ENCODE measurements at regions not wholly inside any gene's neighbourhood (a gene's known extent, or its start where the extent isn't known, plus 50 kb on each side); places are given as distances from the start of the nearest gene placed in this dataset.
"Not testable (repeated sequence)": the region's sequence is repeated elsewhere in the genome, so short reads cannot be mapped to it uniquely, and the experiment has no call there.

DNA sequence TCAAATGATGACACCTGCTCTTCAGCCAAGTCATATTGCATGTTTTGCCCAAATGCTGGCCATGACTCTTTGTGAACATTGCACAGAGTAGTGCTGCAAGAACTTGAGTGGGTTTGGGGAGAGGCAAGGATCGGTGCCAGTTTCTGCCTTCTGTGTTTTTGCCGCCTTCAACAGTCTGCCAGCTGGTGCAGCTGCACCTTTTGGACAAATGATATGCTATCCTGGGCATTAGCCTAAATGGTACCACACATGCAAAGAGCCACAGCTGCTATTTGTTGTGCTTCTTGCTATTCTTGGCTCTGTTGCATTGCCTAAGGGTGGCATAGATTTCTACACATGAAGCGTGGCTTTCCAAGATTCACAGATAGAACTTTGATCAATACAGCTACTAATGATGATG, 189.0 kb upstream of the CCN2 start:
- no peak for DNase-seq

DNA sequence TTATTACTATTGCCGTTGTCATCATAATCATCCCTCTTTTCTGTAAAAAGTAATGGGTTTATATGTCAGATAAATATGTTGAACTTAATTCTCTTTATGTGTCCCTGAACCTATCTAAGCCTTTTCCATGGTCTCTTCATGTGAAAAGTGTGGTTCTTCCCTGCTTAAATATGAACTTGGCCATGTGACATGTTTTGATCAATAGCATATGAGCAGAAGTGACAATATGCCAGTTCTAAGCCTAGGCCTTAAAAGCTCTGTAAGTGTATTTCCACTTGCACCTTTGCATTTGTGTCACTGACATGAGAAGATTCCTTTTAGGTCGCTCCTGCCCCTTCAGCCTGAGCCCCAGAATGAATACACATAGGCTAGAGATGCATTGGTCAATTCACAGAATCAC, 188.4 kb upstream of the CCN2 start:
- DNase-seq: no peak

DNA sequence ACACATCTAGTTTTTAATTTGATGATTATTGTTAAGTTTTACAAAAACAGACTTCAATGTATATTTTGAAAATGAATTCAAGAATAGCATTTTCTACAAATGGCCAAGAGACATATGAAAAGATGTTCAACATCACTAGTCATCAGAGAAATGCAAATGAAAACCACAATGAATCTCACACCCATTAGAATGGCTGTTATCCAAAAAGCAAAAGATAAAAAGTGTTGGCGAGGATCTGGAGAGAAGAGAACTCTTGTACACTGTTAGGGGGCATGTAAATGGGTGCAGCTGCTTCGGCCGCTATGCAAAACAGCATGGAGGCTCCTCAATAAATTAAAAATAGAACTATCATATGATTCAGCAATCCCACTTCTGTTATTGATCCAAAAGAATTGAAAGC, 185.8 kb upstream of the CCN2 start:
- peak; percentile 64 for DNase-seq

DNA sequence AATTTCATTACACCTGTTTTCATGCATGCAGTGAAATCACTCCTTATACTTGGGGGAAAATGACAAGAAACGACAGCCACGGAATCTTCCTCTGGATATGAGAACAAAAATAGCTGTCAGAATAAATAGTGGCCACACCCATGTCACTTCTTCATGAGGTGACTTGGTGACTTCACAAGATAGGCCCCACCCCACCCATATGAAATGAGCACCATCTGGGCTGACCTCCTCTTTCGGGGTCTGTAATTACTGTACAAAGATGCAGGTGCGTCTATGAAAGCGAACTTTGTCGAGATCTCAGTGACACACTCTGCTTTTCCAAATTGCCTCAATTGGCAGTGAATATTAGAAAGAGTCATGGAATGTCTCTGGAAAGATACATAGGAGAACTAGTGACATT, 184.2 kb upstream of the CCN2 start:
- no peak for DNase-seq

DNA sequence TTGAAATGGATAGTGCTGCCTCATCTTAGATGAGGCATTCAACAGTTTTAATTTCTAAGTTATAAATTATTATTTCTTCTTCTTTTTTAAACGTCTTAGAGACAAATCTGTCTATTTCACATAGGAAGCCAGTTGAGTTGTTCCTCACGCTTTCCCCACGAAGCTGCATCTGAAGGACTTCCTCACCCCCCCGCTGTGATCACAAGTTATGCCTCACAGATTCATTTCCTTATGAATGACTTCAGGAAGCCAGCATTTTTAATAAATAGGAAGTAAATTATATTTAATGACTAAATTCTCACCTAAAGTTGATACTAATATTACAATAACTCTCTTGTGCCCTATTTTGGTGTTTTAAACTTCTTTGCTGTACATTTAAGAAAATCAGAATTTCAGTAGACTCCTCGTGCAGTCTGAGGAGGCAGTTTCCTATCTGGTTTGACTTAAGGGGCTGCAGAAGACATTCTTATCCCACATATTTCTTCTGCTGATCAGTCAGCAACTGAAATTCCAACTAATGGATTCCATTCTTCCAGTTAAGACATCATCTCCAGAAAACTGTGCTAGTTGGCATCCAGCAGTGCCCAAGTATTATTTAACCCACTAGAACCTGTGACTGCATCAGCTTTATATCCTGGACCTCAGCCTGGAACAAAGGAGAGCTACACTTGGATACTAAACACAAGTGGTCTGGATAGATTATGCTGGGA, 182.7 kb upstream of the CCN2 start:
- peak; percentile 57 for DNase-seq

GRCh38 chr6:132132924-132133639, 181.9 kb upstream of the CCN2 start:
- peak; percentile 62 for DNase-seq

- peak; percentile 51 for DNase-seq
Measured at GRCh38 chr6:132132422-132132821, 181.2 kb upstream of the CCN2 start.

DNA sequence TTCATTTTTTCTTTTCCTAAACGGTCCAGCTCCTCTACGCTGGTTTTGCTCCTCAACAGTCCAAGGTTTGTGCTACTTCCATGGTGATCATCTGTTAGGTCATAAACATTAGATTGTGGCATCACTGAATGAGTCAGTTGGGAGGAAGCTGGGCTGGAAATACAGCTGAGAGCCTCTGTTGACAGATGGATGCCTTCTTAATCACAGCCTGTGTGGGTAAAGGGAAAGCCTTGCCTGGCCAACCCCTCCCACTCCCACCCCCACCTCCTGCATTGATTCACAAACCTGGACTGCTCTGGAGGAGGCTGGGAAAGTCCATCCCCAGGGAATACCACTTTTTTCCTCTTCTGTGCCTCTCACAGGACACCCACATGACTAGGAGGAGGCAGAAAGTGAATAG, 180.6 kb upstream of the CCN2 start:
- DNase-seq: peak; percentile 98

- no peak for DNase-seq
Measured at GRCh38 chr6:132131351-132131750, 180.2 kb upstream of the CCN2 start.

- DNase-seq: peak; percentile 68
Measured at GRCh38 chr6:132130626-132131298, 179.6 kb upstream of the CCN2 start.

DNA sequence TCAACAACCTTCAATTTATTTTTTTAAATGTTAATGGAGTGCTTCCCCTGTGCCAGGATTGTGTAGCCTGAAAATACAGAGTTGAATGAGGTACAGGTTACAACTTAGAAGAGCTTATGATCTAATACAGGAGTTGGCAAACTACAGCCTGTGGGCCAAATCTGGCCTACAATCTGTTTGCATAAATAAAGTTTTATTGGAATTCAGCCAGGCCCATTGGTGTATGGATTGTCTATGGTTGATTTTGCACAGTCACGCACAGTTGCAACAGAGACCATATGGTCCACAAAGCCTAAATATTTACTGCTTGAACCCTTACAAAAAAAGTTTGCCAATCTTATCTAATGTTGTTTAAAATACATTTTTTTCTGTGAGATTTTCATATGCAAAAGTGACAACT, 177.3 kb upstream of the CCN2 start:
- DNase-seq: no peak

- no peak for DNase-seq
Measured at GRCh38 chr6:132126150-132126549, 175.0 kb upstream of the CCN2 start.

DNA sequence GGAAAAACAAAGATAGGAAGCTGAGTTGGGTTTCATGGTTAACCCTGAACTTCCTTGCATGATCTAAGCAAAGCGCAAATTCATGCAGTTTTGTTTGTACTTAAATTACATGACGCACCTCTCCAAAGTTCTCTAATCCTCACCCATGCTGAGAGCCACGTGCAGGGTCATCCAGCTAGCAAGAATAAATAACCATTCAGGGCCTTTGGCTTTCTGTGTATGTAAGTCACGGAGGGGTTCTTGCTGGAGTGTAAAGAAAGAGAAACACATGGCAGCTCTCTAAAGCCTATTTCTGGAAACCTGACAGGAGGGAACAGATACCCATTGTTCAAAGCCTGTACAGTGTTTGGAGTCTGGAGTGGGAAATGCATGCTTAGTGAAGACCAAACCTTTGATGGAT, 171.7 kb upstream of the CCN2 start:
- no peak for DNase-seq

- DNase-seq: no peak
Measured at GRCh38 chr6:132122176-132122575, 171.0 kb upstream of the CCN2 start.

DNA sequence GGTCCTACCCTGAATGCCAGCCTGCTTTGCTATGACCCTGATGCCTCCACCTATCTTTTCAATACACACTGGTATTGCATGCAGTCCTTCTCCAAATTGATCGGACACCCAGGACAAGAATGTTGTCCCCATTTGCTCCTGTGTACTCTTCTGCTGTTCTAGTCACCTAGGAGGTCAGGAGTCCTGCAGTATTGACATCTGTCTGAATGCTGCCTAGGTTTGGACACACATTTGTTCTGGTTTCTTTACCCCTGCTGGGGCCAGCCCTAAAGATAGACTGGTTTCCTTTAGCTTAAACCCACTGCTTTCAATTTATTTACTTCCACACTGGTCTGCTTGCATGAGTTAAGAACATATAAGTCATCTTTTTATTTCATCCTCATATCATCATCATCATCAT, 167.0 kb upstream of the CCN2 start:
- DNase-seq: no peak

DNA sequence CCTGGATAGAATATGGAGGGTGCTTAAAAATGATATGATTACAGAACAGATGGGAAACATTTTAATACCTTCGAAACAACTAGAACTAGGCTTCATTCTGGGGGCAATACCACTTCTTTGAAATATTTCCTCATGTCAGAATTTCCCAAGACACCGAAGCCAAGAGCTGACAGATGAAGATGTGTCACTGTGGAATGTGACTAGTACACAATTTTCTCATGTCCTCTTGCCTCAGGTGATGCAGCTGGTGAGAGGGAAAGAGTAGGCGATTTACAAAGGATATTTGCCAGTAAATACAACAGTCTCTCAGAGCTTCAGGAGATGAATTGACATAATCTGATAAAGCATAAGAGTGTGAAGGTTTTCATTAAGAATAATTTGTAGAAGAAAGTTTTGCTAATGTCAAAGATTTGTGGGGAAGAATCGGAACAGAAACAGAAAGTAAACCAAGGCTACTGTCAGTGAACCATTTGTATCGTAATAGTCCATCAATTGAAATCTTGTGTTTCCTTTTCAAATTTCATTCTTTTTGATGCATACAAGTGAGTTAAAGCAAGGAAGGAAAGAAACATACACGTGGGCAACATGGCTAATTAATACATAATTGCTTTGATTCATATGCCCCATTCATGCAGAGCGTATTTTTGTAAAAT, 164.7 kb upstream of the CCN2 start:
- no peak for DNase-seq

- DNase-seq: peak; percentile 48
Measured at GRCh38 chr6:132114201-132114825, 163.1 kb upstream of the CCN2 start.

DNA sequence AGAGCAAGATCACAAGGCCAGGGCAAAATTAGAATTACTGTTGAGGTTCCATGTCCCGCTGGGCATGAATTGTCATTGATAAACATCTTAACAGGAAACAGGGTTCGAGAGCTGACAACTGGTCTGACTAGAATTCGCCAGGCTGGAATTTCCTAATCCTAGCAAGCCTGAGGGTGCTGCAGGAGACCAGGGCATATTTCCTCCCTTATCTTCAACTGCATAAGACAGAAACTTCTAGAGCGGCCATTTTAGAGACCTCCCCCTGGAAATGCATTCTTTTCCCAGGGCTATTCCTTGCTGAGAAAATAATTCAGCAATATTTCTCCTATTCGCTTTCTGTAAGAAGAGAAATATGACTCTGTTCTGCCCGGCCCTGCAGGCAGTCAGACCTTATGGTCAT, 158.6 kb upstream of the CCN2 start:
- not testable (repeated sequence) for DNase-seq

DNA sequence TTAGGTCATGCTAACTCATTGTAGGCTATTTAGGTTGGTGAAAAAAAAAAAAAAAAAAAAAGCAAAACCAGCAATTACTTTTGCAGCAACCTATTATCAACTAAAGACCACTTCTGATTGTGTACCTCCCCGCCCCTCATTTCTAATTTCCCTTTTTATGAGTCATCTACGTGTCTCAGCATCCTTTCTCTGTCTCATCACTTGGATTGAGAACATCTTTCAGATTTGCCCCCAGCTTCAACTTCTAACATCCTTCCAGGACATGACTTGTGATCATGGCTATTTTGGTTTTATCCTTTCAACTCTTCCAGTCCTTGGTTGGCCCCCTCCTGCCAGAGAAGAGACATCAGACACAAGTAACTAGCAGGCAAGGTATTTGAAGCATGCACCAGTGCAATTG, 156.7 kb upstream of the CCN2 start:
- no peak for DNase-seq

DNA sequence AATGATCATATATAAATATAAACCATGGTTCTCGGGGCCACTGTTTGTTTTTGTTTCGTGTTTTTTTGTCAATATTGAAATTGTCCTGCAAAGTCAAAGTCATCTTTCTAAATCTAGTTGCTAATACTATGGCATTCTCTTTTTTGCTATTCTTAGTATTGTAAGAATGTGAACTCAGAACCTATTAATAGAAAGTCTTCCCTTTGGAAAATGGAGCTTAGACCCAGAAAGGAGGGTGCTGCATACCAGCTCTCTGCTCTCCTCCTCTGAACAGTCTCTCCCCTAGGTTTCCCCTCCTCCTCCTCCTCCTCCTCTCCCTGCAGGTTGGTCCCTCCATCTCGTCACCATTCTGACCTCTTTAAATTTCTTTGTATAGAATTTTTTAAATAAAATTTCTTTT, 150.4 kb upstream of the CCN2 start:
- no peak for DNase-seq

DNA sequence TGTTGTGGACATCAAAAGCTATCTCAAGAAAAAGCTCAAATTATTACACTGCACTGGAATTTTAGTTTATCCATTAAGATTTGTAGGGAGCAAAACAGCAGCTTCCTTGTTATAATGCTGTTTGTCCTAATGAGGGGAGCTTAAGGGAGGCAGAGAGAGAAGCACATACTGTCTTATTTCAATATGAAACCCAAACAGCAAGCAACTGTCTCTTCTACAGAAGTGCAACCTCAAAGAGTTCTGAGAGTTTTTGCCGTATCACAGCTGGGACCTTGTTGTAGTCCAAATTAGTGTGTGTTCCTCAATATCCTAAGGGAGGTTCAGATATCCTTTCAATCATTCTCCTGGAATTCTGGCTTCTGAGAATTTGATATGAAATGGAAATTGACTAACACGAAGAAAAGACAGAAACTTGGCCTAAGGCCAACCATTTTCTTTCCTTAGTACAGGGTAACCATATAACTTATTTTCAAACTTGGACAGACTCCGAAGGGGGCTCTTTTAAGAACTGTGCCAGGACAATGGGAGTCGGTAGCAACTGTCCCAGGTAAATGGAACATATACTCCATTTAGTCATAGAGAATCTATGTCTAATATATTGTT, 149.3 kb upstream of the CCN2 start:
- no peak for DNase-seq

DNA sequence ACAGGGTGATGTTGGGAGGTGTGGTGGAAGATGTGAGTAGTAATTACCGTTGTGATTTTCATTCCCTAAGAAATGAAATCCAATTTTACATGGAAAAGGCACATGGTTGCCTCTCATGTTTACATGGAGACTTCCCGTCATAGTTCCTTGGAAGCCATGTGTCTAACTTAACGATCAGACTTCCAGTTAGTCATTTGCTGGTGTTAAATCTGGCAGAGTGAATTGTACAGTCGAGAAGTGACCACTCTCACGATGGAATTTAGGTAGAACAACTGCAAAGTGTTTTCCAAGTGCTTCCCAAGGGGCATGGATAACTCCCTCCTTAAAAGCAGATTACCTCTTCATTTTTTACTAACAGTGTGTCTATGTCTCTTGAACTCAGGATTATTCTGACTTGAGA, 145.8 kb upstream of the CCN2 start:
- no peak for DNase-seq

DNA sequence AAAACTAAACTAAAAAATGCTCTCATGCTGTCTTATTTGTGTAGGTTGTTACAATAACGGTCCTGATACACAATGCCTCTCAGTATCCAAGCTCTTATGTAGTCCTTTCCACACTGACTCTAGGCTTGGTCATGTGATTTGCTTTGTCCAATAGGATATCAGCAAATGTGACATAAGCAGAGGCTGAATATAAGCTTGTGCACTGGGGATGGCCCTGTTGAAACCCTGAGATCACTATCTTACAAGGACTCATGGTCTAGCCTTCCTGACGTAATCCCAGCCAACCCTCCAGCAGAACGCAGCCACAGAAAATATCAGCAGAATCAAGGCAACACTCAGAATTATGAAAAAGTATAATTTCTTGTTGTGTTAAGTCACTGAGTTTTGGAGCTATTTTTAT, 145.1 kb upstream of the CCN2 start:
- no peak for DNase-seq
